Fibroblast of skin of left biceps (primary cell): ENCODE measurements at regions not wholly inside any gene's neighbourhood (a gene's known extent, or its start where the extent isn't known, plus 50 kb on each side); places are given as distances from the start of the nearest gene placed in this dataset.
A peak's percentile ranks its signal among the peaks of the same experiment; 100 is the strongest.

Source experiments
- DNase-seq, 2 experiments: peaks; one replicate each; pipeline ENCODE4 v3.0.0-alpha.2; 2013; ENCODE audit warnings: low read depth in 2 of 2

DNA sequence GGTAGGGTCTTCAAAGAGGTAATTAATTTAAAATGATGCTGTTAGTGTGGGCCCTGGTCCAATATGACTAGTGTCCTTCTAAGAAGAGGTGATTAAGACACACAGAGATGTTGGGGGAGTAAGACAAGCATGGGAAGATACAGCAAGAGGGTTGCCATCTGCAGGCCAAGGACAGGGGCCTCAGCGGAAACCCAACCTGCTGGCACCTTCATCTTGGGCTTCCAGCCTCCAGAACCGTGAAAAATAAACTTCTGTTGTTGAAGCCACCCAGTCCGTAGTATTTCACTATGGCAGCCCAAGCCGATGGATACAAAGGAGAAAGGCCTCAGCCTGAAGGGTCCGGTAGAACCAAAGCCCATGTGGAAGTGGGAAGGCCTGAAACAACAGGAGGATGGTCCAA is 161.7 kb upstream of the UBE2E1 start:
- DNase-seq: no peak

DNA sequence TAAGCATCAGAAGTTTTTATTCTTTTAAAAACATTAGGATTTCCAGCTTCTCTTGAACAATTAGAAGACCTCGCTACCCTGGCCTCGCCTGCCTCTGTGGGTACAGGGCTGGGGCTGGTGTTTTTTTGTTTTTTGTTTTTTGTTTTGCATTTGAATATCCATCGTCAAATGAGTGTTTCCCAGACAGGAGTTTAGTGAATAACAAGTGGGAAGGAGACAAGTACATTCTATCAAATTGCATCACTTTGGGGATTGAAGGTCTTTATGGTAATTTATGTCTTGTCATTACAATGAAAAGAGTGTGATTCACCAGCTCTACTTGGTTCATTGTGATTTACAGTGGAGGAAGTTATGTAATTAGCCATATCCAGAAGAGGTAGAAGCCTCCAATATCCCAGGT is 161.1 kb upstream of the UBE2E1 start:
- no peak for DNase-seq

DNA sequence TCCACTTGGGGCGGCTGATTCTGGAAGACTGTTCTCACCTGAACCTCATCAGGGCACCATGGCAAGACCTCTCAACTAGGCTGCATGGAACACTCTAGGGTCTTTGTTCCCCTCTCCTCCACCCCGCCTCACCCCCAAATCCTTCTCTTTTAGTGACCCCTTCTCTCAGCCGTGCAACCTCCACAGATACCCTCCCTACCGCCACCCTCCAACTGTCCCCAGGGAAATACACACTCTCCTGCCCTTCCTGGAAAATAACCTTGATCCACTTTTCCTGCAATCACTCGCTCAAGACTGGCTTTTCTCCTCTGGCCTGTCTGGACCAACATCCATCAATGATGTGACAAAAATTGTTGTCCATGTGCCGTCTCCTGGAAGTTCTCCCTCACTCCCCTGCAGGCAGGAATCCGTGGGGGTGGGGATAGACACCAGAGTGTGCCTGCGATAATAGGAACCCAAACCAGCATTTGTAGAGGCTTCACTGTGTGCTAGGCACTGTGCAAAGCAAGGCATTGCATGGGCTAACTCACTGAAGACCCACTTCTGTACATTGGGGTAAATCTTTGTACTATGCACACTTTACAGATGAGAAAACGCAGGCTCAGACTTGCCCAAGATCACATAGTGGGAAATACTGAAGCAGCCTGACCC is 160.1 kb upstream of the UBE2E1 start:
- no peak for DNase-seq

DNA sequence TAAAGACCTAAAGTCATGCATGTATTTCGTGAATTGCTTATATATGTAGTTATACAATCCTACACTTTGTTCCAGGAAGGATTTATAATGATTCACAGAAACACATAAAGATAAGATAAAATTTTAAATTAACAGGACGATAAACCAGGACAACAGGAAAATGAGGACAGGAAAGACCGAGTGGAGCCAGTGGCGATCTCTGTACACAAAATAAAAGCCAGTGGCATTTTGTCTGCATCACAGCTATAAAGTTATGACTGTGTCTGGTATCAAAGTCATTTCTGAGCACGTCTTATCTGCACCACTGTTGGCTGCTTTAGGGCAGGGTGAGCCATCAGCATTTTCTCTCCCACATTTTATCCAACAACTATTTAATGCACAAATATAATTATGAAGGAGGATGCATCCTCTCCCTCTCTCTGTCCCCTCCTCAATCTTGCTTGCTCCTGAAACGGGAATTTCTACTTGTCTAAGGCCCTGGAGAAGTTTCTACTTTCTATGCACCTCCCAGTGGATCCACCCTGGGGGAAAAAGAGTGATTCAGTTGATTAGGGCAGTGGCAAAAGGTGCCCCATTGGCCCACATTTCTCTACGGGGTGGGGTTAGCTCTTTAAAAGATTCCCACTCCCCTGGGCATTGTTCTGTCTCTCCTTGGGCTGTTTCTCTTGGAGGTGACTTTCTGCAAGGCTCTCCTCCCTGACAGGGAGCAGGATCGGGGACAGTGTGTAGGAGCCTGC is 159.4 kb upstream of the UBE2E1 start:
- DNase-seq: no peak

DNA sequence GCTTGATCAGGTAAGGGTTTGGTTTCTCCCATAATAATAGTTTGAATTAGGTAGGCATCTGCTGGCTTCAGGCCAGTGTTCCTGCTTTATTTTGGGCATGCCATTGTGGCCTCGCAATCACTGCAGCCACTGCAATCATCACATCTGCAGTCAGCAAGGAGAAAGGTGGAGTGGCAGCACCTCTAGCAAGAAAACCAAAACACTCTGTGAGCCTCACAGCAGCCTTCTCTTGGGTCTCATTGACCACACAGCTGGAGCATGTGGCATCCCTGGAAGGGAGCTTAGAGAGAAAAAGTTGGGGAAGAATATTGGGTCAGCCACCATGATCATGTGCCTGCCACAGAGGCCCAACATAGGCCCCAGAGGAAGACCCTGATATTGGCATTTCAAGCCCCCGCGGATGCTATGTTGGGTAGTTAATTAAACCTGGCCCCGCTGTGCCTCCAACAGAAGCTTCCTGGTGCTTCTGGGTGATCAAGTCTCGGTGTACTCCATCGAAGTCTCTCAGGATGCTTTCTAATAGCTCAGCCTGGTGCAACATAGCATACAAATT is 158.0 kb upstream of the UBE2E1 start:
- DNase-seq: no peak

DNA sequence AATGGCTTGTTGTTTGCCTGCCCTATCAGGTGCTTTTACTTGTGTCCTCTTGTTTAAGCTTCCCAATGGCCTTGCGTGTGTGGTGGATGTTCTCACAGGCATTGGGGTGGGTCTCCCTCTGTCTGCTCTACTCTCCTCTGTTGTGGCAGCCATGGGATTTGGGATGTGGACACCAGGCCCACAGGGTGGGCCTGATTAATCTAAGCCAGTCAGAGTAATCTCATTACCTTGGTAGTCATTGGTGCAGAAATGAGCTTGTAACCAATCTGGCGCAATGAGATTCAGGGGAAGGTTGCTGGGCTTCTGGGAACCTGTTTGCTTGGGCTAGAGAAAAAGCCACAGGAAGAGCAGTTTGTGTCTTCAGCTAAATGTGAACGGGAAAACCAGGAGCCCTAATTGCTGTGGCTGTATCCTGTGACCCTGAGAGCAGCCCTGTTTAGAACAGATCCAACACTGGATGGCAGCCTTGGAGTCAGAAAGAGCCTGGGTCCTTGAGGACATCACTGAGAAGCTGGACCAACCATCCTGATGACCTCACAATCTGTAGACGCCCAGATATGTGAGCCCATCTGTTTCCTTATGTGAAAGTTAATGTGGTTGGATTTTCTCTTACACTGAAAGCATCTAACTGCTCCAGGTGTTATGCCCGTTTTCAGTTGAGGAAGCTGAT is 157.3 kb upstream of the UBE2E1 start:
- no peak for DNase-seq

DNA sequence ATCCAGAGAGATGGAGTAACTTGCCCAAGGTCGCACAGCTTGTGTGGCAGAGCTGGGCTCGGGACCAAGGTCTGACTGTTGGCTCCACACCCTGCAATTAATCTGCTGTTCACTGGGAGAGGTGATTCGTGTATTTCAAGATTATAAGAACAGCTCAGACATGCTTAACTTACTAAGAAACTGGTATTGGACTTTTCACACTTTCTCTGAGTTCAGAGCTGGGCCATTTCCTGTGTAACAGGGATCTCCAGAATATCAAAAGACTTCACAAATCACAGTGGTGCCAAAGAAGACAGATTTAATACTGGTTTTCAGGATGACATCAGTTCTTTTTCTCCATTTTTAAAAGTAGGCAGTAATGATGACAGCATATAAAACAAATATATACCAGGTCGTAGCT is 156.8 kb upstream of the UBE2E1 start:
- DNase-seq: no peak

DNA sequence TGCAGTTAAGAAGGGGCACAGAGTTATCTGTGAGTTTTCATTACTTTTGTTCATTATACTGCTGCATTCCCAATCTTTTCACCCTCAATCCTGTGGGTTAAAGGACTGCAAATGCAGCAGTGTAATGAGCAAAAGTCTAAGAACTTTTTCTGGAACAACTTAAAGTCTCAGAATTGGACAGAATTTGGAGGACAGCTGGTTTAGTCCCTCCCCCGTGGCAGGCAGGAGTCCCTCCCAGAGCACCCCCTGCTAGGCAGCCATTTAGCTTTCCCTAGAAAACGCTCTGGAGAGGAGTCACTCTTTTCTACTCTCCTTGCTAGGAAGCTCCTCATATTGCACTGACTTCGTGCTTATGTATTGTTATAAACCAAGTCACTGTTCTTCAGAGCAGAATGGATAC is 156.3 kb upstream of the UBE2E1 start:
- no peak for DNase-seq

DNA sequence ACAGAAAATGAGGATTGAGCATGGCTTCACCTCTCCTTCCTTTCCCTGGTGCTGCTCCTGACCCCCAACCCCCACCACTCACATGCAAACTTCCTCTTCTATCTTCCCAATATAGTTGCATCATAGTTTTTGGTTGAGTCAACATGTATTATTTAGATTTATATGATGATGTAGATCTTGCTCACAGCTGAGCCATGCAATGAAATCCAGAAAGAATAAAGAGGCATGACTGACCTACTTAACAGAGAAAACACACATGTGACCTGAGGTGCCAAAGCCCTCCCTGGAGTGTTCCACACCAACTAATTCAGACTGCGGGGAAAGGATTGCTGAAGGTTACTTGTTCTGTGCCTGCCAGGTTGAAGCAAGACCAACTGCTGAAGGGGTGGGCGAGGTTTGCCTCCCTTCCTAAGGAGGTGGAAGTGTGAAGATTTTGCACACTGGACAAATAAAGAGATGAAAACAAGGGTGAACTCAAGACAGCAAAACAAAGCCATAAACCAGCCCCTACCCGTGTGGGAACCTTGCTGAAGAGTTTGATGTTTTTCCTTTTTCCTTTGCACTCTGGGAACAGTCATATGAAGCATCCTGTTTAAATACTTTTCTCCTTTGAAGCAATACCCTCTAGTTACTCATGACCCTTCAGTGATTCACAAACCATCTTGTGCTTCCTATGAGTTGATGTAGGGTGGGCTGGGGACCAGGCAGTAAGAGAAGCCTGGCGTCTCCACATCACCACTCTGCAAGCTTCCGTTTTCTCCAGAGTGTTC is 155.2 kb upstream of the UBE2E1 start:
- peak; percentile 58 to 69 for DNase-seq

DNA sequence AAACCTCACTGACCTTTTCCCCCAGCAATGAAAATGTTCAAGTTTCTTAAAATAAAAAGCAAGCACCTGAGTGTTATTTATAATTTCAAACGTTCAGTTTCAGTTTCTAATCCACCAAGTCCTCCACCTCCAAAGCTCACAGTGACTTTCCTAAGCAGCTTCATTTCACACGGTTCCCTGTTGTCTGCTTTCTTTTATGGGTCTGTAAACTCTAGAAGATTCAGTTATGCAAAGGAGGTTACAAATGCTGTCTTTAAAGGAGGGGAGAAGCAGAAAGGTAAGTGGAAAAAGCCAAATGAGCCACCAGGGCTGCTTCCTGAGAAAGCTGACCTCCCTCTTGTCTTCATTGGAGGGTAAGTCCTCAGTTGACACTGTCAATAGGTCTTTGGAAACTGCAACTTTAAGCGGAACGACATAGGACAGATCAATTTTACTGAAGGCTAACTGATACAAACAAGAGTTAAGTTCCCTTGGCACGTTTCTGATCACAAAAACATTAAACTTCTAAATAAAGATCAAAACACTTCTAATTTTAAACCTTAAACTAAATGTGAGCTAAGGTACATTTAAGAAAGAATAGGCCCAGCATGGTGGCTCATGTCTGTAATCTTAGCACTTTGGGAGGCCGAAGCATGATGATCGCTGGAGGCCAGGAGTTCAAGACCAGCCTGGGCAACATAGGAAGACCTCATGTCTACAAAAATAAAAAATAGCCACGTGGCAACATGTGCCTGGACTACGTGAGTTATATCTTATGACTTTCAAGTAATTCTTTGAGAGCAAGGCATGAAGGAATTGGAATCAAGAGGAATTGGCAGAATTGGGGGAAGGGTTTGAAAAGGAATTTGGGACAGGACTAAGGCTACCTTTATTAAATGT is 151.9 kb upstream of the UBE2E1 start:
- no peak for DNase-seq

DNA sequence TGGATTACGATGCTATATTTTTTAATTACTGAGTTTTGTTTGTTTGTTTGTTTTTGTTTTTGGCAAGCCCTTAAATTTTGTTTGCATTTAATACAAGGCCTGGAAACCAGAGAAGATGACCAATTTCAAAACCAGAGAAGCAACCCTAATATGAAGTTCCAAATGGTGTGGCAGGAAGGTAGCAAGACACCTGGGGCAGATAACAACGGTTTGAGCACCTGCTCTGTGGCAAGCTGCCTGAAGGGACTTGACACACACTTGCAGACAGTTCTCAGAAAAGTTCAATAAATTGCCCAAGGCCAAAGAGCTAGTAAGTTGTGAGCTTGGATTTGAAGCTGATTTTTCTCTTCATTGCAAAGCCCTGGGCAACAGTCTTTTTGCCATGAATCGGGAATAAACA is 151.2 kb upstream of the UBE2E1 start:
- DNase-seq: no peak

DNA sequence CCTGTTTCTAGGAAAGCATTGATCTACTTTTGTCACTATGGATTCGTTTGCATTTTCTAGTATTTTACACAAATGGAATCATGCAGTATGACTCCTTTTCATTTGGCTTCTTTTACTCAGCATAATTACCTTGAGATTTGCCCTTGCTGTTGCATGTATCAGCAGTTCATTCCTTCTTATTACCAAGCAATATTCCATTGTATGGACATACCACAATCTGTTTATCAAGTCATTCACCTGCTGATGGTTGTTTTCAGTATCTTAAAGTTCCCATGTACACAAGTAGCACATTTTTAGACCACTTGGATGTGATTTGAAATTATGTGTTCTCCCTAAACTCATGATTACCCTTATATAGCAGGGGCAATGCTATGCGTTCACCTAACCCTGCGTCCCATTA is 150.0 kb upstream of the UBE2E1 start:
- DNase-seq: no peak

DNA sequence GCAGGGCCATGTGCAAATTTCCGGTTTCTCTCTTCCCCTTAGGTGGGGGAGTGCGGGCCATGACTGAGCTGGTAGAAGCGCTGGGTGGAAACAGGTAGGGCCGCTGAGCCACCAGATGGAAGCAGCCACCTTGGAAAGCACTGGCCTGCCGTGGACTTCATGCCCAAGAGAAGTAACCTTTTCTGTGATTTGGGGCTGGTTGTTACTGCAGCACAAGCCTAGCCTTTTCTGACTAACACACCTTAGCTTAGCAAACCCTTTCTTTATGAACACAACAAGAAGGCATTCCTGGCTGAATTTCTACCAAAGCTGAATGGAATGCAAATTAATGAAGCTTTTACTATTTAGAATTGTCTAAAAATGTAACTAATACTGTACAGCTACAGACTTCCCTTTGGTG is 149.6 kb upstream of the UBE2E1 start:
- no peak for DNase-seq

DNA sequence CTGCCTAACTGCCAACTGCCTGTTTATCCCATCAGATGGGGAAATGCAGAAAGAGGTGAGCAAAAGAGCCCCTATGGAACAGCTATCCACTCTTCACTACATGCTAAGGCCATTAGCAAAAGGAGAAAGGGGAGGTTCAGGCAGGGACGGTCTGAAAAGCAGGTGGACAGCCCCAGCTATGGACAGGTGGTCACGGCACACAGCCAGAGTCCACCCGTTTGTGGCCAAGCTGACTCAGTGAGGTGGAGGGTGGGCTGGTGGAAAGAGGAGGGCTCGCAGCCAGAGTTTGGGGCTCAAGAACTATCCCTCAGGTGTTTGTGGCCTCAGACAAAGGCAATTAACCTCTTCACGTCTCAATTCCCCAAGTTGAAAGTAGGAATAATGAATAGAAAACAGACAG is 148.9 kb upstream of the UBE2E1 start:
- no peak for DNase-seq

DNA sequence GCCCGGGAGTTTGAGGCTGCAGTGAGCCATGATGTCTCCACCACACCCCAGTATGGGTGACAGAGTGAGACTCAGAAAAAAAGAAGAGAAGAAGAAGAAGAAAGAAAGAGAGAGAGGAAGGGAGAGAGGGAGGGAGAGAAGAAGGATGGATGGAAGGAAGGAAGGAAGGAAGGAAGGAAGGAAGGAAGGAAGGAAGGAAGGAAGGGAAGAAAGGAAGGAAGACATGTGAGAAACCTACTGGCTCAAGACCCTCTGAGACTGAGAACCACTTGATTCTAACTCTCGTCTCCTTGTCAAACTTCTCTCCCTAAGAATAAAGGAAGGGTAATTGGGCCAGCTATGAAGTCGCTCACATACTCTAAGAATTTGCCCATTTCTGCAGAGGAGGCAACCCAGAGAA is 148.1 kb upstream of the UBE2E1 start:
- no peak for DNase-seq

DNA sequence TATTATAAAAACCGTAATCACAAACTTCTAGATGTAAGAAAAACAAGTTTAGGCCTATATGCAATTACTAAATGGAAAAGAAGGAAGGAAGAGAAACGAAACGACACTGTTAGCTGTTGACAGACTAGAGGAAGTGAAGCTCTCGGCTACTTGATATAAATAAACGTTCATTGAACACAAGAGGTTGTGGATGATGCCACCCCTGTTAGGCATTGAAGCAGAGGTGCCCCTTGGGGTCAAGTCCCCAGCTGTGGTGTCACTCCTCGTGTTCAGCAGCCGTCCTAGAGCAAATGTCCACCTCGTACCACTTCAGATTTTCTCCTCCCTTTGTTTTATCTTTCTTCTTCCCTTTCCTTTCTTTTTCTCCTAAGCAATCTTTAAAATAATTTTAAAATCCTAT is 146.5 kb upstream of the UBE2E1 start:
- no peak for DNase-seq

DNA sequence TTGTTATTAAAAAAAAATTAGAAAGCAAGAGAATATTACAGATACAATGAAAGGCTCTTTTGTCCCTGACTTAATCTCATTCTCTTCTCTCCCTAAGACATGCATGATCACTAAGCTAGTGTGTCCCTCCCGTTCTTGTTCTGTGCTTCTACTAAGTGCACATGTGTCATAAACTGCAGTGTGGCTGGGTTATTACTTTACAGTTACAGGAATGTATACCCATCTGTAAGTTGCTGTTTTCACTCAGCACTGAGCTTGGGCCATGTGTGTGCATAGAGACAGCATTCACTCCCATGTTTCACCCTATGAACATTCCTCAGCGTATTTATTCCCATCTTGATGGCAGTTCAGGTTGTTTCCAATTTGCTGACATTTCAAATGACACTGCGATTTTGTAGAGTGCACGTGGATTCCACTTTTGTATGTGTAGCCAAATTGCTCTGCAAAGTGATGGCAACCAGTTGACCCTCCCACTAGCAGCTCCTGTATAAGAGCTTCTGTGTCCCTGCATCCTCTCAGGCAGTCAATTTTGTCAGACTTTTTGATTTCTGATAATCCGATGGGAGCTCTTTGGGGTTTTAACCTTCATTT is 145.8 kb upstream of the UBE2E1 start:
- DNase-seq: no peak

DNA sequence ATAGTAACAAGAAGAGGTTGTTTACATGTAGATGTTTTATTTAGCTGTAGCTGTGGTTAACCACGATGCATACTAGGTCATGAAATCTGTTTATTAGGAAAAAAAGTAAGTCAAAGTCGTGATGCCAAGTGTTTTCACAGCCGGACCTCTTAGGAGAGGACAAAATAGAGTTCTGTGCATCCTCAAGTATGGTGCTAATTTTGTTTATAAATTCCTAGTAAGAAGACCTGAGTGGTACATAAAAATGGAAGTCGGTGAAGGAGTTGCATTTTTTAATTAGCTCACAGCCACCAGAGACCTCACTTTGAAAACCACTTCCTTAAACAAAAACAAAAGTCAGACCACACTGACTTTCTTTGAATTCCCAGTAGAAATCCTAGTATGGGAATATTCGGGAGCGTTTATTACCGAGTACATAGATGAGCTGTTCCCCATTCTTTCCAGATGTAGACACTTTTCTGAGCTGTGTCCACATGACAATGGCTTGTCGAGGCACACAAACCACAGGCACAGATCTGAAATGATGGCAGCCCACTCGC is 143.6 kb upstream of the UBE2E1 start:
- DNase-seq: no peak

DNA sequence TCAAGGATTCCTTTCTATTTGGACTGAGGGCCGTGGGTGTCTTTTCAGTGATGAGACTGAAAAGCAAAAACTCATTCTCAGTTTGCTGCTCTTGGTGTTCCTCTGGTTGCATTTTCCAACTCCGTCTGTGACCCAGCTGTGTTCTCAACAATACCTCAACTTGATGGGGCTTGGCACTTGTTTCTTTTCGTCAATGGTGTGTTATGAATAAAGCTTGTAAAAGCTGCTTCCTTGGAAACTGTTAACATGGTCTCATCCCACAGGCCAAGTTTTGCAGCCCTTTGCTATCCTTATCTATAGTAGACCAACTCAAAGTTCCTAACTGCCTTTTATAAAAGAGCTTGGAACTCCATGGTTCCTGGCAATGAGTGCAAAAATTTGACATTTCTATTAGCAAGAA is 142.5 kb upstream of the UBE2E1 start:
- DNase-seq: no peak

DNA sequence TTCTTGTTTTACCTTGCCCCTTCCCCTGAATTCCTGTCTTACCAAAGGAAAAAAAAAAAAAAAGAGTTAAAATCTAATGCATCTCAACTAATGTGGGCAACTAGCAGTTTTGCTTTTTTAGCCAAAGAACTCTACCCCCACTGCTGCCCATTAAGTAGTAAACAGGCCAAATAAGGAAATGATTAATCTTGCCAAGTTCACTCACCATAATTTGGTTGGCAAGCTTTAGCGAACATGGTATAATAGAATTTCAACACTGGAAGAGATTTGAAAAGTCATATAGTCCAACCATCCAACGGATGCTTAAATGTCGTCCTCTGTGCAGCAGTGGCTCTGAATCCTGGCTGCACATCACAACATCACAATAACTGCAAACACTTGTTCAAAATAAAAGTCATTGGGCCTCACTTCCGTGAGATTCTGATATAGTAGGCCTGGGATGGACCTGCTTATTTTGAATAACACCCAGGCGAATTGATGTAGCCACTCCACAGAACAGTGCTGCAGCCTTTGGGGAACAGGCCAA is 142.0 kb upstream of the UBE2E1 start:
- no peak for DNase-seq
